NCI-H1436 treated with DMSO at 0.1 percent for 48 hours (cell line): ENCODE measurements at regions not wholly inside any gene's neighbourhood (a gene's known extent, or its start where the extent isn't known, plus 50 kb on each side); places are given as distances from the start of the nearest gene placed in this dataset.
A peak's percentile ranks its signal among the peaks of the same experiment; 100 is the strongest.
"Not testable (repeated sequence)": the region's sequence is repeated elsewhere in the genome, so short reads cannot be mapped to it uniquely, and the experiment has no call there.

ENCODE experiments used
- DNase-seq: peaks from one replicate; lab custom pipeline; 2025; lab: John Stamatoyannopoulos, UW

GRCh38 chr5:125691738-125692530 is 731.3 kb upstream of the GRAMD2B start:
- DNase-seq = not testable (repeated sequence)

- no peak for DNase-seq
Measured at GRCh38 chr5:125695996-125696655, 727.1 kb upstream of the GRAMD2B start.

GRCh38 chr5:125696762-125697161 is 726.4 kb upstream of the GRAMD2B start:
- no peak for DNase-seq

GRCh38 chr5:125698420-125698819 is 724.8 kb upstream of the GRAMD2B start:
- DNase-seq = no peak

- DNase-seq = no peak
Measured at GRCh38 chr5:125699860-125700259, 723.3 kb upstream of the GRAMD2B start.

GRCh38 chr5:125700380-125700861 is 722.8 kb upstream of the GRAMD2B start:
- peak; percentile 30 for DNase-seq

GRCh38 chr5:125703616-125704015 is 719.6 kb upstream of the GRAMD2B start:
- DNase-seq = no peak

- no peak for DNase-seq
Measured at GRCh38 chr5:125704888-125705287, 718.3 kb upstream of the GRAMD2B start.

GRCh38 chr5:125708583-125708982 is 714.6 kb upstream of the GRAMD2B start:
- no peak for DNase-seq

- no peak for DNase-seq
Measured at GRCh38 chr5:125710745-125711144, 712.5 kb upstream of the GRAMD2B start.

- no peak for DNase-seq
Measured at GRCh38 chr5:125712397-125712796, 710.8 kb upstream of the GRAMD2B start.

GRCh38 chr5:125713109-125713805 is 710.0 kb upstream of the GRAMD2B start:
- no peak for DNase-seq

GRCh38 chr5:125715216-125715615 is 708.0 kb upstream of the GRAMD2B start:
- no peak for DNase-seq

- DNase-seq = no peak
Measured at GRCh38 chr5:125717209-125717608, 706.0 kb upstream of the GRAMD2B start.

GRCh38 chr5:125719681-125720347 is 703.4 kb upstream of the GRAMD2B start:
- peak; percentile 97 for DNase-seq

GRCh38 chr5:125720348-125720685 is 702.9 kb upstream of the GRAMD2B start:
- no peak for DNase-seq

GRCh38 chr5:125720721-125721120 is 702.5 kb upstream of the GRAMD2B start:
- DNase-seq = no peak

- no peak for DNase-seq
Measured at GRCh38 chr5:125722550-125722949, 700.7 kb upstream of the GRAMD2B start.

- DNase-seq = no peak
Measured at GRCh38 chr5:125725691-125726090, 697.5 kb upstream of the GRAMD2B start.

GRCh38 chr5:125743939-125744338 is 679.3 kb upstream of the GRAMD2B start:
- DNase-seq = no peak

GRCh38 chr5:125746917-125747316 is 676.3 kb upstream of the GRAMD2B start:
- no peak for DNase-seq

- no peak for DNase-seq
Measured at GRCh38 chr5:125750147-125750860, 672.9 kb upstream of the GRAMD2B start.
